ENCODE measurements at regions not wholly inside any gene's neighbourhood (a gene's known extent, or its start where the extent isn't known, plus 50 kb on each side); places are given as distances from the start of the nearest gene placed in this dataset.

DNA sequence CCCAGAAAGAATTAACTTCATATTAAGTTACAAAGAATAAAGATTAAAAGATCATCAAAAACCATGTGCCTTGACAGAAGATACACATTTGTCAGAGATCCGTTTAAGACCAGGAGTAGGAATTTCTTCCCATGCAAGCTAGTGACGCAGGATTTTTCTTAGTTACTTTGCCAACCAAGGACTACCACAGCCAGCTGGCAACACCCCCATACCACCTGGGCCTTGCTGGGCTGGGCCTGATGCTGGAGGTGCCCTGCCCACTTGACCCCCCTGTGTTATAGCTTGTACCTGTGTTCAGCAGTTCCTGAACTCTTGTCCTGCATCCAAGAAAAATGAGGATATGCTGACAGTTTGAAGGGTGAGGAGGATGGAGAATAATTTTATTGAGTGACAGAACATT is 290.9 kb upstream of the SMC2 start:
- DNase-seq (ENCODE audit: low read depth), result no peak
- H3K4me3 ChIP-seq (ENCODE audit: low read length), result no peak overlapping the region
- TF ChIP-seq, protein P1, sequence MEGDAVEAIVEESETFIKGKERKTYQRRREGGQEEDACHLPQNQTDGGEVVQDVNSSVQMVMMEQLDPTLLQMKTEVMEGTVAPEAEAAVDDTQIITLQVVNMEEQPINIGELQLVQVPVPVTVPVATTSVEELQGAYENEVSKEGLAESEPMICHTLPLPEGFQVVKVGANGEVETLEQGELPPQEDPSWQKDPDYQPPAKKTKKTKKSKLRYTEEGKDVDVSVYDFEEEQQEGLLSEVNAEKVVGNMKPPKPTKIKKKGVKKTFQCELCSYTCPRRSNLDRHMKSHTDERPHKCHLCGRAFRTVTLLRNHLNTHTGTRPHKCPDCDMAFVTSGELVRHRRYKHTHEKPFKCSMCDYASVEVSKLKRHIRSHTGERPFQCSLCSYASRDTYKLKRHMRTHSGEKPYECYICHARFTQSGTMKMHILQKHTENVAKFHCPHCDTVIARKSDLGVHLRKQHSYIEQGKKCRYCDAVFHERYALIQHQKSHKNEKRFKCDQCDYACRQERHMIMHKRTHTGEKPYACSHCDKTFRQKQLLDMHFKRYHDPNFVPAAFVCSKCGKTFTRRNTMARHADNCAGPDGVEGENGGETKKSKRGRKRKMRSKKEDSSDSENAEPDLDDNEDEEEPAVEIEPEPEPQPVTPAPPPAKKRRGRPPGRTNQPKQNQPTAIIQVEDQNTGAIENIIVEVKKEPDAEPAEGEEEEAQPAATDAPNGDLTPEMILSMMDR (conservative IDR thresholded peaks at IDR 0.05; ENCODE audit: low read depth, low read length), result no peak

DNA sequence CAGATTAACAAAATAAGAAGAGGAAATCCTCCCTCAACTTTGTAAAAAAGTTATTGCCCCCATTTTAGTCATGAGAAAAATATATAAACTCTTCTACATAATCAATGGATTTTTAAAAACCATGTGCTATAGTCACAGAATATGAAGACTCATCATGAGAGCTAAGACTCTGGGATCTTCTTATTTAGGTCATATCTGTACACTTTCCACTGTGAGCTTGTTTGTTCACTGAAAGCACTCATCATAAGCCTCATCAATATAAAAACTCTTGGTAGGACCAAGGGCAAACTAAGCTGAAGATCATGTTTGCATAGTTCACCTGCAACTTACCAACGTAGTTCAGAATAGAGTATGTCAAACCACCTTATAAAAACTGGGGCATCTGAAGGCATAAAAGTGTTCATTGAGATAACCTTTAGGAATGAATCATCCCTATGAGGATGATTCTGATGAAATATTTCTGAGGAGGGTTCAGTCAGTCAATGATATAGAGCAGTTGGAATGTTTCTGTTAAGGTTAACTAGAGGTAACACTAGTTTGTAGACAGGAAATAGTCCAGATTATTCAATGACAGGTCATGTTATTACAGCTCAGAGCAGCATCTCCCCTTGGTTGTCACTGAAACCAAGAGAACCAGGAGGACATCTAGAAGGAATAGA is 289.9 kb upstream of the SMC2 start:
- no peak overlapping the region for H3K4me3 ChIP-seq (ENCODE audit: low read length)
- TF ChIP-seq, protein P1 (conservative IDR thresholded peaks at IDR 0.05; ENCODE audit: low read depth, low read length), result no peak
- DNase-seq (ENCODE audit: low read depth), result no peak

DNA sequence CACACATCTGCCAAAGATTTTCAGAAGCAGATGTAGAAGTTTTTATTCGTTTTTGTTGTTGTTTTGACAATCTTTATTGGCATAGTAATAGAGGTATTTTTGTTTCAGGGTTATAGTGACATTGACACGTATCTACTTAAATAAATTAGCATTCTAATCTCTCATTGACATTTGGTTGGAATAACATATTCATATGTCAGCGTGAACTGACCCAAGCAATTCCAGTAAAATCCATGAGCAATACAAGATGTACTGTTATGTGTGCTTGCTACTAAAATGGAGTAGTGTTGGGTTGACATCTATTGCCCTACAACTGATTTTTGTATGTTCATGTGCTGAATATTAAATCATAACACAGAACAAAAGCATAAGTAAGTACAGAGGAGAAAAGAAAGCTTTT is 284.4 kb upstream of the SMC2 start:
- no peak overlapping the region for H3K4me3 ChIP-seq (ENCODE audit: low read length)
- TF ChIP-seq, protein P1 (conservative IDR thresholded peaks at IDR 0.05; ENCODE audit: low read depth, low read length), result no peak
- no peak for DNase-seq (ENCODE audit: low read depth)

DNA sequence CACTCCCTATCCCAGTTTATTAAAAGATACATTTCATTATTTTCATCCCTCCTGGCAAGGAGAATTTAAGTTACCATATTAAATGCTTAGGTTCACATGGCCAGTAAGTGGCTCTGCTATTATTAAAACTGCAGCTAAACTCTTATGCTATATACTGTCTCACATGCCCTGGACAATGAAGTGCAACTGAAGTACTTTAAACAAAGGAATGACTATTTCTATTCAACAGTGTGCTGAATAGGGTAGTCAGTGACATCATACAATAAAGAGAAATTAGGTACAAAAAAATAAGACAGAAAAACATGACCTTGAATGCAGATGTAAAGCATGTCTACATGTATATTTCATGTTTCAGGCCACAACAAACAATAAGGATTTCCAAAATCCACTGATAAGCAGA is 282.6 kb upstream of the SMC2 start:
- no peak for DNase-seq (ENCODE audit: low read depth)
- TF ChIP-seq, protein P1 (conservative IDR thresholded peaks at IDR 0.05; ENCODE audit: low read depth, low read length), result no peak
- H3K4me3 ChIP-seq (ENCODE audit: low read length), result no peak overlapping the region

DNA sequence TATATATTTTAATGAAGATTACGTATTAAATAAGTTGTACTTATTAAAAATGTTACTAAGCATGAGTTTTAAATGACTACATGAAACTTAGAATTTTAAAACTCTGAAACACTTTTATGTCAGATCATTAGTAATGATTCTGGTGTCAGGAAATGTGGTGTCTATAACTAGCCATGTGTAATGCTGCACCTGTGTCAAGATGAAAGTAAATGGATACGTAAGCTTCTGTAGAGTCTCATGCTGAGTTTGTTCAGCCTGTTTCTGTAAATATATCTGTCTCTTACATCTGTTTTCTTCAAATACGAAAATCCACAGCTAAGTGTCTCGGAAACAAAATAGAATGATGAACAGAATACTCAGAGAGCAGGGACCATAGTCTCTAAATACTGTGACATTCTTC is 278.0 kb upstream of the SMC2 start:
- TF ChIP-seq, protein P1 (conservative IDR thresholded peaks at IDR 0.05; ENCODE audit: low read depth, low read length), result no peak
- no peak overlapping the region for H3K4me3 ChIP-seq (ENCODE audit: low read length)
- DNase-seq (ENCODE audit: low read depth), result no peak

DNA sequence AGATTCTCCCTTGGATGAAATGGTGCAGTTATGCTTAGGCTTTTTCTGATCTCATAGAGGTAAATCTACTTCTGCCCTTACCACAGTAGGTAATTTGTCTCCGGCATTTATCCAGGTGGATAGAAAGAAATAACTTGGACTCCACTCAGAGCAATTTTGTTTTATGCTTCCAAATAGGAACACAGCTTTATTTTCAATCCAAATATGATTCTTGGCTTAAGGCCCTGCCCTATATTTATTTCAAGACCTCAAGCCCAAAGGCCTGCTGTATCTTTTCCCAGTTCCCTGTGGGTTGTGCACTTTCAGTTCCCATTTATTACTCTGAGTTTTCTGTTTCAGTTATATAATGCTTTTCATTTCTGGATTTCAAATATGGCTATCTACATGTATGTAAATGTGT is 274.2 kb upstream of the SMC2 start:
- H3K4me3 ChIP-seq (ENCODE audit: low read length), result no peak overlapping the region
- TF ChIP-seq, protein P1 (conservative IDR thresholded peaks at IDR 0.05; ENCODE audit: low read depth, low read length), result no peak
- no peak for DNase-seq (ENCODE audit: low read depth)

DNA sequence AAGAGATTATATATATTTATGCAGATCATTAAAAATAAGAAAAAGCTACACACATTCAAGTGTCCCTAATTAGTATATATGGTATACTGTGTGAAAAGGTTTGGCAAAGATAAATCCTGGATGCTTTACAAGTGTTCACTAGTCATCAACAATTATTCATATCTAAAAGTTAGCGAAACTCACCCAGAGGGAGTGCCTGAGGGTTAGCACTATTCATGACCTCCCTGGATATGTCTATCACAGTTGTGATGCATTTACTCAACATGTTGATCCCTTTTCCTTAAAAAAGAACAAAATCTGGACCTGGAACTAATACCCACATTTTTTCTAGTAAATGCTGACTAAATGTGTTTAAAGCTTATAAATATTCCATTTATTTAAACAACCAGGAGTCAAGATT is 273.0 kb upstream of the SMC2 start:
- no peak for DNase-seq (ENCODE audit: low read depth)
- no peak overlapping the region for H3K4me3 ChIP-seq (ENCODE audit: low read length)
- TF ChIP-seq, protein P1 (conservative IDR thresholded peaks at IDR 0.05; ENCODE audit: low read depth, low read length), result no peak

Measured in retinal pigment epithelial cell (primary cell).